NOMO-1 treated with dmso at 0.1 percent for 144 hours (cell line): ENCODE measurements at regions not wholly inside any gene's neighbourhood (a gene's known extent, or its start where the extent isn't known, plus 50 kb on each side); places are given as distances from the start of the nearest gene placed in this dataset.
A peak's percentile ranks its signal among the peaks of the same experiment; 100 is the strongest.

Experiments used
- DNase-seq: peaks from one replicate; lab custom pipeline; 2025; ENCODE audit not compliant: unreplicated experiment; lab: John Stamatoyannopoulos, UW

DNA sequence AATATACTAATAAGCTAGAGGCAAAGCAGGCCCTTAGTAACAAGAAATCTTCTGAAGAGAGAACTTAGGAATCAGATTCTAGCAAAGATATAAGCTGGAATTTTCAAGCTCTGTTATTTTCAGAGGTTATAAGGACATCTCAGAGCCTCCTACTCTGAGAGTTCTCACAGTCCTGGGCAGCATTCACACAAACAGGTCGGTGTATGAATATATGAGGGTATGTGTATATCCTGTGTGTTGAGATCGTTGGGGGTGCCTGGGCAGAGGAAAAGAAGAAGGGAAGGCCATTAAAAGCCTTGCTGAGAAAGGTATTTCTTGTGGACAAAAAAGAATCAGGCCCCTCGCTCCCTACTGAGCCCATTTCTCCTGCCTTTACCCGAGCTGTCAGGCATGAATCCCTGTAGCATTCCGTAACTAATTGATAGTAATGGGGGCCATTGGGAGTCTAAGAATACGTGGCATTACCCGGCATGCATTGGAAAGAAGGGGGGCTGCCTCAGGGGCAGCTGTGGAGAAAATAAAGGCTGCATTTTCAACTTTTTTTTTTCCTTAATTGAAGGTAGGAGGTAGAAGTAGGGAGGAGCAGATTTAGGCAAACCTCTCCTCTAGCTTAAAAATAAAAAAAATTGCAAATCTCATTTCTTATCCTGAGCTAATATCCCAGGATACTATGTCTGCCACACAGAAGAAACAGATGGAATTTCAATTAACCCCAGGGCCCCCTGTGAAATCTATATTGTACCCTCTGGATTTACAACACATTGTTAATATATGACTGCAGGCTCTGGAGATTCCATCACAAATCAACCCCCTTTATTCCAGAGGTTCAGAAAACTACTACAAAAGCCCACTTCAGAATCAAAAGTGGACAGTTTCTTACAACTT is 103.8 kb downstream of the GTPBP8 start:
- no peak for DNase-seq

DNA sequence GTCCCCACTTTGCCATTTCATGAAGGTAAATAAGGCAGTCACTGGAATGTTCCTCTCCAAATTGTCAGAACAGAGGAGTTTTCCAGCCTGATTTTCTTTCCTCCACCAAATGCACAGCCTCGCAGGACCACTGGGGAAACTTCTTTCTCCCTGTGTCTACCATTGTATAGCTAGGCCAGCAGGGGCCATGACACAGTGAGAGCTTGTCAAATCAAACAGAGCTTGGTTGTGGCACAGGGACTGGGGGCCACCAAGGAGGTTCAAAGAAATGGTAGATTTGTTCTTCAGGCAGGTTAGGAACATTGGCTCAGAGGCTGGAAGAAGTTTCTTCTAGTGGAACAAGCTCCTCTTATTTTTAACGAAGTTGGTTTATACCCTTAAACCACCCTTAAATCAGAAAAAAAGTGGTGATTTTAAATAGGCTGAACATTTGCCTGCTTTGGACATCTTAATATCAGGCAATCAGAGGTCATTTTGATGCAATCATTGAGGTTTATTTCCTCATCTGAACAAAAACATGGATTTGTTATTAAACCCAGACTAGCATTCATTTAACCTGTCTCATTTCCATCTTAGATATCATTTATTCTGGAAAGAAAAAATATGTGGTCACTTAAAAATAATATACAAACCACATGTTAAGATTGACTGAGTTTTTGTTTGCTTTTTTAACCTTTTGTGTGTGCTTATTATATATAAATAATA is 105.6 kb downstream of the GTPBP8 start:
- no peak for DNase-seq

DNA sequence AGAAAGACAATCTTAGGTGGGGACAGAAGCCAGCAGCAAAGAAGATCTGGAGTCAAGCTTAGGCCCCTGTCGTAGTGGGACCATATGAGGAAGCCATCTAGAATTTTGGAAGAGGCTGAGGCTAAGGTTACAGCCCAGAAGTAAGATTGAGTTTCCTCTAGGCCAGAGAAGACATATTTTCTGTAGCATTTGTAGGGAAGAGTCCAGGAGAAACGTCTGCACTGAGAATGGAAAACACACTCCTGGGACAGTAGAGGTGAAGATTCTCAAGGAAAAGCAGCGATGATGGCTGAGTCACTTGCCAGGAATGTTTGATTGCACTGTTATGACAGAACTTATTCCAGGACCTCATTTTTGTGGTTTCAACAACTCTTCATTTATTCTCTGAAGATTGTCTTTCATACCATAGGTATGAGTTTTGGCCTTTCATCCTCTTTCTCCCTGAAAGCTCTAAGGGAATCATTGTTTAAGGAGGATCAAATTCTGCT is 107.2 kb downstream of the GTPBP8 start:
- no peak for DNase-seq

DNA sequence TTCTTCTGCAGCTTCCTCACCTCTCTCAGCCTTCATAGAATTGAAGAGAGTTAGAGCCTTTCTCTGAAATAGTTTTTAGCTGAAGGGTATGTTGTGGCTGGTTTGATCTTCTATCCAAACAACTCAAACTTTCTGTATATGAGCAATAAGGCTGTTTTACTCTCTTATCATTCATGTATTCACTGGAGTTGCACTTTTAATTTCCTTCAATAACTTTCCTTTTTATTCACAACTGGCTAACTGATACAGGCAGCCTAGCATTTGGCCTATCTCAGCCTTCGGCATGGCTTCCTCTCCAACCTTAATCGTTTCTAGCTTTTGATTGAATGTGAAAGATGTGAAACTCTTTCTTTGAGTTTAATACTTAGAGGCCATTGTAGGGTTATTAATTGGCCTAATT is 109.3 kb downstream of the GTPBP8 start:
- DNase-seq: no peak

DNA sequence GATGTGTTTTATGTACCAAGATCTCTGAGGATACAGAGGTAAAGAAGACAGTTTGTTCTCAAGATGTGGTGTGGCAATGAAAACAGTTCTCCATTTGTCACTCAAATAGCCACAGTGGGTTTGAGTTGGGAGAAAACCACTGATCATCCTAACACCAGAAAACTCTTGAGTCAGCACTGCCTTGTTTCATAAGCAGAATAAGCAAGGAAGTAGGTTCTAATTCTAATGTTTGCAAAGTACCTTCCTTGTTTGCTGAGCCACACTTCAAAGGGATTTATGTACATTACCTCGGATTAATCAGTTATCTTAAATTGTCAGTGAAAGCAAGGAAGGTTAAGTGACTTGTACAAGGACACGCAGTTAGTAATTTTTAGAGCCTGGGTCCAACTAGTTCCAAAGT is 107.8 kb upstream of the BOC start:
- DNase-seq: peak; percentile 25

DNA sequence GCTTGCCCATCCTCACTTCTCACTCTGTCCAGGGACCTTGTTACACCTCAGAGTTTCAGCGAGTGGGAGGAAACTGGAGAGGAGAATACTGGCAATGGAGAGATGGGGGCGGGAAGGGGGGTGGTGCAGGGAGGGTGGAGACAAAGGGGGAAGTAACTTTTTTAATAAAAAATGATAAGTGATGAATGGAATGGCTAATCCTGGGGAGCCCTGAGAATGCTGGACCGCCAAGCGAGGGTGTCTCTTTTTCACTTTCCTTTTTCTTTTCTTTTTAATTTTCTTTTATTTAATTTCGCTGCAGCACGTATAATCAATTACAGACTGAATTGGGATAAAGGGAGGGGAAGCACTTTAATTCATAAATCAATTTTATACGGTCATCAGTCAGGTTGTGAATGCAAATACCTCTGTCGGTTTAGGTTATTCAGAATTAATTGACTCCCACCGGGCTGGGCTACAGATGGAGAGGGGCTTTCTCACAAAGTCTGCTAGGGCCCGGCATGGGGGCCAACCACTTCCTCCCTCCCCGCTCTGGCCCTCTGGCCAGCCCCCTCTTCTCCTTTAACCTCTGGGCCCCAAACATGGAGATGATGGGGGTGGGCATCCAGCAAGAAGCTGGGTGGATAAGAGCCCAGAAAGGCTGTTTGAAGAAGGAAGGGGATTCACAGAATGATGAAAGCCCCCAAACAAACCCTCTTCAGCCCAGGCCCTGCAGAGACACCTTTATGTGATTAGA is 106.8 kb upstream of the BOC start:
- no peak for DNase-seq

DNA sequence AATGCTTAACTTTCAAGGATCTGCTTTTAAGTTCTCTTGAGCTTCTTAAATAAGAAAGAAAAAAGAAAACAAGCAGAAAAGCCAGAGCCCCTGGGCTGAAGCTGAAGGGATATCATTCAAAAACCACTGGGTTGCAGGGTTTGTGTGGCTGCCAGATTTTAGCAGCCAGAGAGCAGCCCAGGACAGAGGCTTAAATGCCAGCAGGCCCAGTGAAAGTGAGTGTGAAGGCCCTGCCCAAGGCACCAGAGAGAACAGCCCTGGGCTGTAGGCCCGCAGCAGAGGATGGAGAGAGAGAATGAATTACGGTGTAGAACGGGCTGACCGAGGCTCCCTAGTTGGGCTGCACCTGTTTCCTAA is 106.3 kb upstream of the BOC start:
- no peak for DNase-seq

DNA sequence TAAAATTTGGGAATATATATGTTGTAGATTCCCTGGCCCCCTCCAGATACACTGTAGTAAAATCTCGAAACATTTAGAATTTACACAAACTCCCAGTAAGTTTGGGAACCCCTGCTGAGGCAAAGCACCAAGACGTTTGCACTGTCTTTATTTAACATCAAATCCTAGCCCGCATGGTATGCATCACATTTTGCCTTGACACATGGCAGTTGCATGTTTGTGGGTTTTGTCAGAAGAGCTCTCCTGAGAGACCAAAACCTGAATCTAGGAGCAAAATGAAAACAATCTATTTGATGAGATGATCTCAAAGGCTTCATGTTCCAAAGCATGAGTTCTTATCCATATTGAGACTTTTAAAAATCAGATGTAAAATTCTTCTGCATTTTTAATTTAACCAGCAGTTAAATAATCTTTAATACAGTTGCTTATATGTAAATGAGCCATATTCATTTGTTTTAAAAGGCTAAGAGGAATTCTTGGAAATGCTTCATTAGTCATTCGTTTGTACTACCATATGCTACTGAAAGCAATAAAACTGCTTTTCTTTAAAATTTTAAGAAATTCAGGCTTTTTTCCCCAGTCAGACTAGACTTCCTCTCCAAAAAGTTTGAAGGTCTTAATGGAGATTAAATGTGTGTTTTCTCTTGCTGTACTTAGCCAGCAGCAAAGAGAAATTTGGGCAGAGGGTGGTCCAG is 105.2 kb upstream of the BOC start:
- no peak for DNase-seq

DNA sequence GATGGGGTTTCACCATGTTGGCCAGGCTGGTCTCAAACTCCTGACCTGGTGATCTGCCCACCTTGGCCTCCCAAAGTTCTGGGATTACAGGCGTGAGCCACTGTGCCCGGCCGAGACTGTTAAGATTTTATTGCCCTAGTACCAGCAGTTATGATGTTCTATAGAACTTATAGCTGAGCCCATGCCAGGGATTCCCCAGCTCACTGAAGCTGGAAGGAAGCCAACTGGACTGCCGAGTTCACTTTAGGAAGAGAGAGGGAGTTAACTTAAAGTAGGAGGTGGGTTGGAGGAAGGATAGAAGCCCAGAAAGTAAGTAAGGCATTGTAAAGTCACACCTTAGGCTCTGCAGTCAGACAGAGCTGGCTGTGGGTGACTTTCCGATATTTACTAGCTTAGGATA is 101.1 kb upstream of the BOC start:
- DNase-seq: no peak

DNA sequence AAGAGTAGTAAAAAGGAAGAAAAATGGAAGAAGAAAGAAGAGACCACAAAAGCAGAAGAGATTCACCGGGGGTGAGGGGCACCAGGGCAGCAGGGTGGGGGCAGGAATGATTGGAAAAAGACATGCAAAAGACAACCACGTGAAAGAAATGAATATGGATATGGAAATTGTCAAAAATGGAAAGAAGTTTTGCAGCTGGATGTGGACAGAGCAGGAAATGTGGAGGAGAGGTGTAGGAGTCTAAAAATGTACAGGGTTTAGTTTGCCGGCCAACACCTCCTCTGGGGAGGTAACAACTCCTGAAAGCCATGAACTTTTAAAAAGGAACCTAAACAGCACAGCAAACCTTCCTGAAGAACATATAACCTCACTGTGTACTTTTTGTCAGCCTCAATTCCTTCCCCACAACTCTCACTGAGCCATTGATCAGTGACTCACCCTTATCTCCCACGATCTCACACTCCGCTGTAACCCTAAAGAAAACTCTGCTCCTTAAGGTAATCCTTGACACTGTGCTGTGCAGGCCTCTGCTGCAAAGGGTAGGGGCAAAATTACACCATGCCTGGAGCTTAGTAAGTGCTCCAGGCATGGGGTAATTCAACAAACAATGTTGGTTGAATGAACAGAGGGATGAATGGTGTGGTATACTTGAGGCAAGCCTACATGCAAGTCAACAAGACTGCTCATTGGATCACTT is 100.2 kb upstream of the BOC start:
- DNase-seq: no peak

DNA sequence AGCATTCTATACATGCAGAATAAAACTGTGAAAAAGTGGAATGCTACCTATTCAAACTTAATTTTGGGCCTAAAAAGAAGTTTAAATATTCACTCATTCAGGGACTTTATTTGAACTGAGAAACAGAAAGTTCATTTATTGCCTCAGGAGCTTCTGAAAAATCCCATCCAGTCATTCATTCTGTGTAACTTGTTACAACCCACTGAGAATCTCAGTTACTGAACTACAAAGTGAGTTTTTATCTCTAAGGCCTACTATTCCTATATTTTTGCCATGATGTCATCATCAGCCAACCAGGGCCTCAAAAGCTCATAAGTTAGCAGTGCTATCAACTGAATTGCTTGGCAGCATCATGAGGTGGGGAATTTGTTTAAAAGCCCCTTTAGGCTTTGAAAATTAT is 98.0 kb upstream of the BOC start:
- no peak for DNase-seq

DNA sequence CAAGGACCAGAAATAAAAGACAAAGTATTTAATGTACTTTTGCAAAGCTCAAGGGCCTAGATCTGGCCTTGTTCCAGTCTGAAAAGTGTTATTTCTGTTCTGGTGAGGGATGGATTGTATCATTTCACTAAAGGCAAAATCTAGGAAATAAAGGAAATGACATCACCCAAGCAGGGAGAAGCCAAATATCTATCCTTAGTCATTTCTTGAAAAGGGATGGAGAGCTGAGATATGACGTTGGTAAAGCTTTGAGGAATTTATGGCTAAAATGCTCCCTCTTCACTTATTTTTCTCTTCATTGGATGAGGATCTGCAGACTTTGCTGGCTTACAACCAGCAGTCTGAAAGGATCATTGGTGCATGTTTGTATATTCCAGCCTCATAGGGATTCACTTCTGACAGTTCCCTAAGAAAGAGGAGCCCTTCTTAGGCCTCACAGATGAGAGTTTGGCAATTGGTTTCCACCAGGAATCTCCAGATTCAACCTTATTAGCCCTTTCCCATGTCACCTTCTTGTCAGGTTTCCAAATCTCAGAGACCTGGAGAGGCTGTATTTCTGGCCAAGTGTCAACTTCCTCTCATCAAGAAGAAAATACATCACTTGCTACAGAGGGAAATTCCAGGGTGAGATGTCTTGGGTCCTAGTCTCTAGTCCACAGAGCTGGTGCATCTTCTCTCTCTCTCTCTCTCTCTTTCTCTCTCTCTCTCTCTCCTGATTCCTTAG is 93.7 kb upstream of the BOC start:
- no peak for DNase-seq

DNA sequence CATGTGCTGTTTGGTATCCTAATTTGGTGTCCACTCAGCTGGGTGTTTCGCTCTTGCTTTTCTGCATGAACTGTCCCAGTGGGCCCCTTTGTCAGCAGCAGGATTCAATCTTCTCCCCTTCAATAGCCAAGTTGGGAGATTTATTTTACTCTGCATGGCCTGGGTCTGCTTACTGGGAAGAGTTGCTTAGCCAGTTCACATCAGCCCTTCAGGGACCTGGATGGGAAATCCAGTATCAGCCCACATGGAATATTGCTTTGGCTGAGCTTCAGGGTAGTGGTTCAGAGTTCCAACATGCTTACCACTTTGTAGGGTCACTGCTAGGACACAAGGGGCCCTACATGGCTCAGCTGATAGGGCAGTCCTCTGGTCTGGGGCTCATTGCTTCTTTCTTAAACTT is 93.0 kb upstream of the BOC start:
- DNase-seq: no peak

DNA sequence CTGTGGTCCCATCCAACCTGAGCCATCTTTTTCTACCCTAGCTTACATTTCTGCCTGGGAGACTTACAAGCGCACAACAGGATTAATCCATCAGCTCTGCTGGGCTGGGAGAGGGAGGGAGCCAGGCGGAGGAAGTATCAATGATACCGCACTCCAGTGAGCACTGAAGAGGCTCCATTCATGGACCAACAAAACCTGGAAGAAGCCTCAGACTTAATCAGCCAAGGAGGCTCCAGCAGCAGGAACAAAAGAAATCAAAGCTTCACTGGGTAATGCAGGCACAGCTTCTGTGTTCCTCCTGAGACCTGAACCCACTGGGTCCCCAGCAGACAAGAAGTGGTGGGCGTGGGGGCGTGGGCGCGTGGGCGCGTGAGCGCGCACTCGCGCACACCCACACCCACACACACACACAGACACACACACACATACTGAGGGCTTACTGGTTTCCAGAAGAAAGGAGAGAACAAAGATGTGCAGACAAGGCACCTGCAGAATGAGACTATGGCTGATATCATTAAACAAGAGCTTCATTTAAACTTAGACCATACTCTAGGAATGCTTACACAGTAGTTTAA is 87.0 kb upstream of the BOC start:
- DNase-seq: no peak

DNA sequence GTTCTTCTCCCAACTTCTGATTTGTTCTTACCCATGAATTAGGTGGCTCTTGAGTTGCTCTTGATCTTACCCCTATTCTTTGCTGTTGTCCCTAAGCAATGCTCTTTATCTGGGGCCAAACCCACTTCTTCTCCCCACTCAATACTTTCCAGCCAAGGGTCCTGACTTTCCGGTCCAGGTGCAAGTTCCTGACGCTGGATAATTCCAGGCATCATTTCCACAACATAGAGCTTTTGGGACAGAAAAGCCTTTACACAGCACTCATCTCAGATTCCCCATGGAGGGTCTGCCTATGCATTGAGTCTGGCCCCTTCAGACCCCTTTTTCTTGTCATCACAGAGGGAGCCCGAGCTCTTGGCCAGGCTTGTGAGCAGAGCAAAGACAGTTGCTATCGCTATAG is 85.4 kb upstream of the BOC start:
- DNase-seq: no peak

DNA sequence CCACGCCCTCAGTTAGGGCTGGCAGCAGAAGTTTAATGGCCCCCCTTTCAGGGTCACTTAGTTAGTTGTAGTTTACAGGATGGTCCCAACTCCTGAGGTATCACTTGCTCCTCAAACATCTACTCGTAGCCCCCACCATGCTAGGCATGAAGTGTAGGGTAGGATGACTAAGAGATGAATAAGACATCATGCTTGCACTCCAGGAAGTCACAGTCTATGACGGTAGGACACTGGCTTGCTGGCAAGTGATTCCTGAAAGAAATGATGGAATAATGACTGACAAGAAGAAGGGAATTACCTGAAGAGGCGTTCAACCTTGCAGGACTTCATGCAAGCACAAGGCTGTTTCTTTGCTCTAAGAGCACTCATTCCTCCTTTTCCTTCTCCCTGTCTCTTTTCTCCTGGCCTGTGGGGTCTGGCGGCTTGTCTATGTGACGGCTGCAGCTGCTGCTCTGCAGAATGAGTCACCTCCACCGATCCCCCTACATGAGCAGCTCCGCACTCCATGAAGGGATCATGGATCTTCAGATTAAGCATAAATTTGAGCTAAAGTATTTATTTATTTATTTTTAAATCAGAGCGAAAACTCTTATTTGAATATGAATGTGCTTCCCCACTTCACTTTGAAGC is 82.9 kb upstream of the BOC start:
- DNase-seq: no peak

DNA sequence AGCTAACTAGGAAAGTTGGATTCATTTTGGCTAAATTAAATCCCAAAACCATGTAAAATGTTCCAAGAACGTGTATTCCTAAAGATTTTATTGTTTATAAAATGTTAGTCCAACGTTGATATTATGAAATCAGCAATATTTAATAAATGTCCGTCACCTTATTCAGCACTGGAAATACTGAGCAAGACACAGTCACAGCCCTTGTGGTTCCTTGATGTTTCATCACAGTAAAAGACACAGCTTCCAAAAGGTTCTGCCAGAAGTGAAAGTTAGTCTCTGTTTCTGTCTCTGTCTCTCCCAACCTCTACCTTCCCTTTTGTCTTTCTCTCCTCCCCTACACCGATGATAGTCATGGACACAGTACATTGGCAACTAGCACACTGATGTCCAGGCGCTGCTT is 82.2 kb upstream of the BOC start:
- no peak for DNase-seq

DNA sequence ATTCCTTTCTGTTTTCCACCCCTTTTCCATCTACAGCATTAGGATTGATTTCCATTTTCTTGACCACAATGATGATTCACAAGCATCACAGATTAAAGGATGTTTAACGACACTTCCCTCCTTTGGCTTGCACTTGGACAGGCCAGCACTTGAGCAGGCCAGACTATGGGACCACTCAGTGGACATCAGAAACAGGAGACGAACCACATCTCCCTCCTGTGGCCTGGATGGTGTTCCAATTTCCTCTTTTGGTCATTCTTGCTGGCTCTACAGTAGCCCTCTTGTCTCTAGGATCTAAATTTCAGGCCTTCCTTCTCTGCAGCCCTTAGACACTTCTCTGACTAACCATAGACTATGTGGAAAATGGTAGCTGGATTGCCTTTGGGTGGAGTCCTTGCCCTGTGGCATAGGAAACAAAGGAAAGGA is 78.8 kb upstream of the BOC start:
- no peak for DNase-seq

DNA sequence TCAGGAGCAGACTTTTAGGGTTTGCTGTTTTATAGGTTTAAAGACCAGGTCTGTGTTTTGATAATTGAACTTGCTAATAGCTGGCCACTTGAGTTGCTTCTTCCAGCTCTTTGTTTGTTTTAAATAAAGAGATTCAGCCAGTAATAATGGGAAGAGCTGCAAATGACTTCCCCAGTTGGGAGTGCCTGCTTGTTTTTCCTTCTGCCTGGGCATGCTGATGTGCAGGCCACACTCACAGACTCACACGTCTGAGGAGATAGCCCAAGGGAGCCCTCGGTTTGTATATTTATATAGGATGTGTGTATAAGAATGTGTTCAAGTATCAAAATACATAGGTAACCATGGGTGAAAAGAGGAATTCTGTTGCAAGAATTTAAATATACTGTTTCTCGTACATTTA is 78.2 kb upstream of the BOC start:
- DNase-seq: no peak
